ENCODE measurements at regions not wholly inside any gene's neighbourhood (a gene's known extent, or its start where the extent isn't known, plus 50 kb on each side); places are given as distances from the start of the nearest gene placed in this dataset.

- H3K4me3 ChIP-seq (ENCODE audit: low read depth, low read length), result no peak overlapping the region
- no peak for FAIRE-seq
- DNase-seq (ENCODE audit: low read depth), result no peak
- TF ChIP-seq, protein P1, sequence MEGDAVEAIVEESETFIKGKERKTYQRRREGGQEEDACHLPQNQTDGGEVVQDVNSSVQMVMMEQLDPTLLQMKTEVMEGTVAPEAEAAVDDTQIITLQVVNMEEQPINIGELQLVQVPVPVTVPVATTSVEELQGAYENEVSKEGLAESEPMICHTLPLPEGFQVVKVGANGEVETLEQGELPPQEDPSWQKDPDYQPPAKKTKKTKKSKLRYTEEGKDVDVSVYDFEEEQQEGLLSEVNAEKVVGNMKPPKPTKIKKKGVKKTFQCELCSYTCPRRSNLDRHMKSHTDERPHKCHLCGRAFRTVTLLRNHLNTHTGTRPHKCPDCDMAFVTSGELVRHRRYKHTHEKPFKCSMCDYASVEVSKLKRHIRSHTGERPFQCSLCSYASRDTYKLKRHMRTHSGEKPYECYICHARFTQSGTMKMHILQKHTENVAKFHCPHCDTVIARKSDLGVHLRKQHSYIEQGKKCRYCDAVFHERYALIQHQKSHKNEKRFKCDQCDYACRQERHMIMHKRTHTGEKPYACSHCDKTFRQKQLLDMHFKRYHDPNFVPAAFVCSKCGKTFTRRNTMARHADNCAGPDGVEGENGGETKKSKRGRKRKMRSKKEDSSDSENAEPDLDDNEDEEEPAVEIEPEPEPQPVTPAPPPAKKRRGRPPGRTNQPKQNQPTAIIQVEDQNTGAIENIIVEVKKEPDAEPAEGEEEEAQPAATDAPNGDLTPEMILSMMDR (IDR thresholded peaks at IDR 0.05; ENCODE audit: insufficient read depth, low read length, severe bottlenecking), result no peak
- H3K27me3 ChIP-seq (ENCODE audit: control insufficient read depth, insufficient read depth, low read length), result no peaks in the 10 kb centered on the region
- no peaks in the 10 kb centered on the region for H3K36me3 ChIP-seq (ENCODE audit: control insufficient read depth, insufficient read depth, low read length)
Measured at GRCh38 chr14:42629553-42629952, 1022.9 kb downstream of the LRFN5 start.

GRCh38 chr14:42628602-42629001 lies 1021.9 kb downstream of the LRFN5 start:
- Histone ChIP-seq H3K4me3 (ENCODE audit: low read depth, low read length) (no peak overlapping the region), H3K27me3 (ENCODE audit: control insufficient read depth, insufficient read depth, low read length) (no peaks in the 10 kb centered on the region), H3K36me3 (ENCODE audit: control insufficient read depth, insufficient read depth, low read length) (no peaks in the 10 kb centered on the region)
- TF ChIP-seq, protein P1 (IDR thresholded peaks at IDR 0.05; ENCODE audit: insufficient read depth, low read length, severe bottlenecking), result no peak
- DNase-seq (ENCODE audit: low read depth), result no peak
- no peak for FAIRE-seq

DNA sequence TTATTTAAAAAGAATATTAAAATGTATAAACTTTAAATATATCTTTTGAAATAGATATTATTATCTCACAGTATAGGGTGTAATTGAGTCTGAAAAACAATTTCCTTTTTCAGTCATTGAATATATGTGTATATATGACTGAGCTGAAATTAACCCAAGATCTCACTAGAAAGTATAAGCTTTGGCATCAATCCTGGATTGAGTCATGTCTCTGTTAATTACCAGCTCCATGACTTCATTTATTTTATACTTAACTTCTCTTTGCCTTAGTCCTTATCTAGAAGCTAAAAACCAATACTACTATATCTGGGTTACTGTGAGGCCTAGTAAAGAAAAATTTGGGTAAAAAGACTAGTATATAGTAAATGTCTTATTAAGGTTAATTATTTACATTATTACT lies 1020.3 kb downstream of the LRFN5 start:
- no peak for FAIRE-seq

GRCh38 chr14:42624980-42625761 lies 1018.5 kb downstream of the LRFN5 start:
- FAIRE-seq, result no peak

More for the DNA sequence above, 1020.3 kb downstream of the LRFN5 start:
- H3K36me3 ChIP-seq (ENCODE audit: control insufficient read depth, insufficient read depth, low read length), result no peaks in the 10 kb centered on the region
- TF ChIP-seq, protein P1 (IDR thresholded peaks at IDR 0.05; ENCODE audit: insufficient read depth, low read length, severe bottlenecking), result no peak
- no peaks in the 10 kb centered on the region for H3K27me3 ChIP-seq (ENCODE audit: control insufficient read depth, insufficient read depth, low read length)
- no peak overlapping the region for H3K4me3 ChIP-seq (ENCODE audit: low read depth, low read length)
- no peak for DNase-seq (ENCODE audit: low read depth)

DNA sequence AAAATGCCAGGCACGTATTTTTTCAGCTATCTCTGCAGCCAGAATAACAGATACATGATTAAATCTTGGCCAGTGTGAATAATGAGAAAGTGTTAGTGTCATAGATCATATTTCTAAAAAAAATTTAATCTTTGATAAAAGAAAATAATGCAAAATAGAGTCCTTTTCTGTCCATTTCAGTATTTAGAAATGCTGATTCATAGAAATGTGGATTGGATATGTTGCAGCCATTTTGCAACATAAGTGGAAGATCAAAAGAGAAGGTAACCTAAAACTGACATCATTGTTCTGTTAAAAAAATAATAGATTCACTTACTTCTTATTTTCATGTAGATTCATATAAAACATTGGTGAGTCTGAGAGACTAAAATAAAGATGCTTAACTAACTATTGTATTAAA lies 1010.3 kb downstream of the LRFN5 start:
- H3K36me3 ChIP-seq (ENCODE audit: control insufficient read depth, insufficient read depth, low read length), result no peaks in the 10 kb centered on the region
- DNase-seq (ENCODE audit: low read depth), result no peak
- H3K4me3 ChIP-seq (ENCODE audit: low read depth, low read length), result no peak overlapping the region
- no peaks in the 10 kb centered on the region for H3K27me3 ChIP-seq (ENCODE audit: control insufficient read depth, insufficient read depth, low read length)
- TF ChIP-seq, protein P1 (IDR thresholded peaks at IDR 0.05; ENCODE audit: insufficient read depth, low read length, severe bottlenecking), result no peak
- FAIRE-seq, result no peak

More at GRCh38 chr14:42624980-42625761, 1018.5 kb downstream of the LRFN5 start:
- Histone ChIP-seq H3K4me3 (ENCODE audit: low read depth, low read length) (no peak overlapping the region), H3K36me3 (ENCODE audit: control insufficient read depth, insufficient read depth, low read length) (no peaks in the 10 kb centered on the region), H3K27me3 (ENCODE audit: control insufficient read depth, insufficient read depth, low read length) (no peaks in the 10 kb centered on the region)
- TF ChIP-seq, protein P1 (IDR thresholded peaks at IDR 0.05; ENCODE audit: insufficient read depth, low read length, severe bottlenecking), result no peak
- DNase-seq (ENCODE audit: low read depth), result no peak

GRCh38 chr14:42606839-42607238 lies 1000.2 kb downstream of the LRFN5 start:
- Histone ChIP-seq H3K36me3 (ENCODE audit: control insufficient read depth, insufficient read depth, low read length) (no peaks in the 10 kb centered on the region), H3K27me3 (ENCODE audit: control insufficient read depth, insufficient read depth, low read length) (no peaks in the 10 kb centered on the region), H3K4me3 (ENCODE audit: low read depth, low read length) (no peak overlapping the region)
- TF ChIP-seq, protein P1 (IDR thresholded peaks at IDR 0.05; ENCODE audit: insufficient read depth, low read length, severe bottlenecking), result no peak
- DNase-seq (ENCODE audit: low read depth) (no peak), FAIRE-seq (no peak)
